NCI-H460 (cell line): ENCODE measurements at regions not wholly inside any gene's neighbourhood (a gene's known extent, or its start where the extent isn't known, plus 50 kb on each side); places are given as distances from the start of the nearest gene placed in this dataset.

Source experiments
- DNase-seq: peaks from one replicate; pipeline ENCODE4 v3.0.0-alpha.2; 2016; ENCODE audit warnings: low read depth; ENCODE audit errors: extremely low read depth

DNA sequence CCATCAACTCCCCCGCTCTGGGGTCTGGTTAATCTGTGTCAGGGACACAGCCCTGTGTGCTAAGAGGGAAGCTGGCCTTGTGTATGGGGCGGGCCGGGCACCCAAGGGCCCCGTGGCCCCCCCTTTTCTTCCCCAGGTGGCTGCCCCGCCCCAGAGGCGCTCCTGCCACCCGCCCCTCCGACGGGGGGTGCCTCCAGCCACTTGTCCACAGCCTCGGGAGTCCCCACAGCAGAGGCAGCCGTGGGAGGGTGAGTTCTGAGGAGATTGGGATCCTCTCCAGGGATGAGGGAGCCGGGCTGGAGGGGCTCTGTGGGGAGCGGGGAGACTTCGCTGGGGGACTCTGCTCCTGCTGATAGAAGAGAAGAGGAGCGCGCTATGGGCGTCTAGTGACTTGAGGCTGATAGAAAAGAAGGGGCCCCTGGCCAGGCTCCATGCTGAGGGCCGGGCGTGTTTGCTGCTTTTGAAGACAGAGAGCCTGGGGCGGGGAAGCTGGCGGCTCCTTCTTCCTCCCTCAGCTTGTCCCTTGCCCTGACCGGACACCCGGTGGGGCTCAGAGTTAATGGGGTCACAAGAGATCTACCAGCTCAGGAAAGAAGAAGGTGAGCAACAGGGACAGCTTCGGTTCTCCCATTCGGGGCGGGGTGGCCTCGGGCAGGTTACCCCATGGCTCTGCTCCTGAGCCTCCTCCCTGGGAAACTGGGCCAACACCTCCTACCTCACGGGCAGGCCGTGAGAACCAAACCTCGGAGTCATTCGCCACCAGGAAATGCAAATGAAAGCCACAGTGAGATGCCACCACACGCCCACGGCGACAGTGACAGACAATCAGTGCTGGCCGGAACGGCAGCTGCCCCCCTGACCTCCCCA is 89.4 kb upstream of the TAF1B start:
- DNase-seq = no peak

- DNase-seq = no peak
These were observed 88.8 kb upstream of the TAF1B start for GRCh38 chr2:9754532-9754887.

- no peak for DNase-seq
These were observed 88.3 kb upstream of the TAF1B start for GRCh38 chr2:9755008-9755407.

GRCh38 chr2:9755638-9756037 is 87.6 kb upstream of the TAF1B start:
- DNase-seq = no peak

GRCh38 chr2:9756692-9757250 is 86.5 kb upstream of the TAF1B start:
- no peak for DNase-seq

DNA sequence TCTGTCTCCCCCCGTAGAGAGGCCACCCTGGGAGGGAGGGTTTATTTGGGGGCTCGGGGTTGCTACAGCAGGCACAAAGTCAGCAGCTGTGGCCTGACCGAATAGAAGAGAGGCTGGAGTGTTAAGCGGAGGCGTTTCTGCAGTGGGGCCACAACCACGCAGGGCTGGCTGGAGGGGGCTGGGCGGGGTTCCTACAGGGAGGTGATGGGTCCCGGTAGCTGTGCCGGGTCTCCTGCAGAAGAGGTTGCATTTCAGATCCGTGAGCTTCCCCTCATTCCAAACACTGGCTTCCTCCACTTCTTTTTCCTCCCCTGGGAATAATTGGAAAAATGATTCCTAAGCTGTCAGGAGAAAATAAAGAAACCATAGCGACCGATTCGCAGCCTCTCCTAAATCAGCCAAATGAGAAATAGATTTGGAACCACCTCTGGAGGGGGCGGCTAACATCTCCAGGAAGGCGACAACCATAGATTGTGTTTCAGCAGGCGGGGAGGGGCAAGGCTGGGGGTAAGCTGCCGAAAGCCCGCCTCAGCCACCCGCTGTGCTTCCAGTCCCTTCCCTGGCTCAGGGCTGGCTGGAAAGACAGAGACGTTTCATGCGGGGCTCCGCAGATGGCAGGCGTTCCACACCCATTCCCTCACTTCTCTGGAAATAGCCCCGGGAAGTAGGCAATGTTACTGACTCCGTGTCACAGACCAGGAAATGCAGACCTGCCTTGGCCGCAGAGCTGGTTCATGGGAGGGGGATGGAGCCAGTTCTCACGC is 85.6 kb upstream of the TAF1B start:
- no peak for DNase-seq

DNA sequence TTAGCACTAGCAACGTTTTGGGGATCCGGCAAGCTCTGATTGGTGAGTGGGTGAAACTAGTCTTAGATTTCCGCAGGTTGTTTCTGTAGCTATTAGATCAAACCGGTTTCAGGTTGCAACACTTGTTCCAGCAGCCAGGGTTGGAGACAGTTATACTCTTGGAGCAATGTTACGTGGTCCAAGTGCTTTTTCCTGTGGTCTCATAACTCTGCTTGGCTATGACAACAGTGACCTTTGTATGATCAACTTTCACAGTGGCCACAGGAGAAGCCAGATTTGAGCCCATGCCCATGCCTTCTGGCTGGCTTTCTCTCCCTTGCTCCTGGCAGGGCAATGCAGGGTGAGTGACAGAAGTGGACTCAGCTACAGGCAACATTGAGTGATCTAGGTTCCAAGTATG is 84.5 kb upstream of the TAF1B start:
- DNase-seq = no peak

DNA sequence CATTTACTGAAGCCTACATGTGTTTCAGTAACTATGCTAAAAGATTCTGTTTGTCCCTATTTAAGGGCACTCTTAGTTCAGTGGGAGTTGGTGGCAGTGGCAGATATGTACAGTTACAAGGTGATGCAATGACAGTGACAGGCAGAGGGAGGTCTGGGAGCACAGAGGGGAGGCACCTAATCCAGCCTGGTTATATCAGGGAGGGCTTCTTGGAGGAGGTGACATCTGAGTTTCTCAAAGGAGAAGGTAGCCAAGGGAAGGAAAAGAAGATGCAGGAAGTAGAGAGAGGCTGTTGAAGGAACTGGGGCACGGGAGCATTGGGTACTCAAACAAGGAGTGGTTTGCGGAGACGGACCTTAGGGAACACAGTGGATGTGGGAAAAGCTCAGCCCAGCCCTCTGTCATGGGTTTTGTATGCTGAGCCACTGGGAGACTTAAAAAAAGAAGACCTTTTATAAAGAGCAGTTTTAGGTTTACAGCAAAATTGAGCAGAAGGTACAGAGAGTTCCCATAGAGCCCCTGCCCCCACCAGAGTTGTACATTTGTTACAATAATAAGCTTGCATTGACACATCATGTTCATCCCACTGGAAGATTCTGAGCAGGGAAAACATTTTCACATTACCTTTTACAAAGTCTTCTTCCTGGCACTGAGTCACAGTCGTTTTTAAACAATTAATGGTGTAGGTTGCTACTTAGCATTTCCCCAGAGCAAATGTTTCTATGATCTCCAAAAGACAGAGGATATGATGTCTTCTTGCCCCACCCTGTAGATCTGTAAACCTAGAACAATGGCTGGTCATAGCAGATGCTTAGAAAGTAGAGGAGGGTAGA is 83.0 kb upstream of the TAF1B start:
- DNase-seq = no peak

DNA sequence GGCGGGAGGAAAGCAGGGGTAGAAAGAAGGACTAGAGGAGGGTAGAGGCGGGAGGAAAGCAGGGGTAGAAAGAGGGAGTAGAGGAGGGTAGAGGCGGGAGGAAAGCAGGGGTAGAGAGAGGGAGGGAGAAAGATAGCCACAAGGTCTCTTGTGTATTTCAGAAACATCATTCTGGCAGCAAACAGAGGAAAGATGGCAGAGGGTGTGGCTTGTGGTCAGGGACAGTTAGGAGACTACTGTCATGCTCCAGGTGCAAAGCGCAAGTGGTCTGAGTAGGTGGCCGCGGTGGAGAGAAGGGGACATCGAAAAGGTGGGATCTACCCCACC is 82.4 kb upstream of the TAF1B start:
- DNase-seq = no peak

DNA sequence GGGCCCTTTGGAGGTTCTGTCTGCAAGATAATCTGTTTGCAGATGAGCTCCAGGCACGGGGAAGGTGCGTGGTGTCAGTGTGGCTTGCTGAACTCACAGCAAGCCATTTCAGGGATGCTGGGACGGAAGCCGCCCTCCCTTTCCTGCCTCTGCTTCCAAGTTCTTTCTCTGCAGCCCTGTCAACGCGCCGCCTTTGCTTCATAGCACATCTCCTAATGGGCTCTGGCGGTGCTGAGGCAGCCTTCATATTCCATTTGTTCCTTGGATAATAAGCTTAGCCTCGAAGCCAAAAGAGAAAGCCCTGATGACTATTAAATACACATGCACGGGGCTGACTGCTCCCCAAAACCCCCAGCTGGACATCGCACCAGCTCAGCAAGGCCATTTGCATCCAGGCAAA is 81.7 kb upstream of the TAF1B start:
- no peak for DNase-seq

- DNase-seq = no peak
These were observed 81.1 kb upstream of the TAF1B start for GRCh38 chr2:9762164-9762563.

DNA sequence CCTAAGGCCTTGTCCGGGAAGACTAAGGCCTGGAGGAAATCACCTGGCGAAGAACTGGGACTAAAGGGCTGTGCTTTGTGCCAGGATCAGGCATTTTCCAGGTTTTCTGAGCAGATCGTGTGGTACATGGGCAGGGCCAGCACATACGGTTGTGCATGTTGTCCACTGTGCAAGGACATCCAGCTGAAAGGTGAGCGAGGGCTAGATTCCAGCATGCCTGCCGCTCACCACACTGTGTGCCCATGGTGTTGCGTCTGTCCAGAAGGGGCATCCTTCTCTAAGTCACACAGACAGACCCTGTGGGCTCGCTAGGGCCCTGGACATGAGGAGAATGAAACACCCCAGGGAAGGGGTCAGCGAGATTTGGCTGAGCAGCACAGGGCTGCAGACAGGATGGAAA is 80.3 kb upstream of the TAF1B start:
- no peak for DNase-seq

GRCh38 chr2:9763356-9764152 is 79.7 kb upstream of the TAF1B start:
- DNase-seq = no peak

DNA sequence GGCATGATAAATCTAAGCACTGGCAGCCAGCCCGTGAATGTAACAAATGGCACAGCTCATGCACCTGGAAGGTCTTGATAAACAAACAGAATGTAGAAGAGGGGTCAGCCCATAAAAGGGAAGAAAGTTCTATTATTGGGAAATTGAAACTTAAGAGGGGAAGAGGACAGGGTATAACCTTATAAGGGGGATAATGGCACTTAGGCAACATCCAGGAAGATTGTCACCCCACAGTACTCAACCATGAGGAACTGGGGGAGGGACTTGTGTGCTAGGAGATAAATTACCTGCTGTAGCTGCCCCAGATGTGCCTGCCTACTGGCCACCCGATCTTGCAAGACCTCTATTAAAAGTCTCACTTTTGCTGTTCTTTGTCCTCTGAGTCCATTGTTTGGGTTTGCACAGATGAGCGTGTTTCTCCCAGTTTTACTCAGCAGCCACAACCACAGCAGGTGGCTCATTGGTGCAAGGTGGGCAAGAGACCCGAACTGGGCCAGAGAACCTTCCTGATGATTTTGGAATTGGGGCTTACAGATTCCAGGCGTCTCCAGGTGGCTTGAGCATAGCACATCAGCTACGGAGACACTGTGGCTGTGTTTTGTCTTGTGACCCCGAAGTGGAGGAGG is 79.0 kb upstream of the TAF1B start:
- no peak for DNase-seq

DNA sequence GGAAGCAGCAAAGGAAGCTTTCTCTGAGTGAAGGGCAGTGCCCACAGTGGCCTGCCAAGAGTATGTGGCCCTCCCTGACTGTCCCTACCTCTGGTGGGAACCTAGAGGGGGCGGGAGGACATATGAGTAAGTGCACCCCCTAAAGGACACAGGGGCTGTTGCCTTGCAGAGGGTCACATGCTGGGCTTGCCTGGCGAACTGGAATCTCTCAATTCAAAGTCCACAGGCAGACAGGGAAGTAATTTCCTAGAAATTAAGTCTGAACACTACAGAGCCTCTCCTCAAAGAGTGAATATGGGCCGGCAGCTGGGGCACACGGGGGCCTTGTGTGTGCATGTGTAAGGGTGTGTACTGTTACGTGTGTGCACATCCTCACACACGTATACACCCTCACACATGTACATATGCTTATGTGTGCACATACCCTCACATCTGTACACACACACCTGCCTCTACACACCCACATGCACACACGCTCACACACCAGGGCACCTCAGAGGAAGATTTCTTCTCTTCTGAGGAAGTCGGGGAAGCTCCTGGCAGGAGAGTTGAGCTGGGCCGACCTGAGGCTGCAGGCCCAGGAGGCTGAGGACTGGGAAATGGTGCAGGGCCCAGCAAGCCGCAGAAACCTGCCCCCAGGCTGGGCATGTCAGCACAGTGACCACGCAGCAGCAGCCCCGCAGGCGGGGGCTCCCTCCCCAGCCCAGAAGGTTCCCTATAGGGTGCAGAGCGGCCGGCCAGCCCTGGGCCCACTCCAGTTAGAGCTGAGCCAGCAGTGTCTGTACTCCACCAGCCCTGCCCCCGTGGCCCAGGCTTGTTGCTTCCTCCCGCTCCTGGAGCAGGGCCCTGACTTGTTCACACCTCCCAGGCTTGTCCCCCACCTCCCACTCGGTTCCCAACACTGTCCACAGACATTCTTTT is 77.4 kb upstream of the TAF1B start:
- DNase-seq = no peak

- DNase-seq = no peak
These were observed 75.5 kb upstream of the TAF1B start for GRCh38 chr2:9767656-9768281.

DNA sequence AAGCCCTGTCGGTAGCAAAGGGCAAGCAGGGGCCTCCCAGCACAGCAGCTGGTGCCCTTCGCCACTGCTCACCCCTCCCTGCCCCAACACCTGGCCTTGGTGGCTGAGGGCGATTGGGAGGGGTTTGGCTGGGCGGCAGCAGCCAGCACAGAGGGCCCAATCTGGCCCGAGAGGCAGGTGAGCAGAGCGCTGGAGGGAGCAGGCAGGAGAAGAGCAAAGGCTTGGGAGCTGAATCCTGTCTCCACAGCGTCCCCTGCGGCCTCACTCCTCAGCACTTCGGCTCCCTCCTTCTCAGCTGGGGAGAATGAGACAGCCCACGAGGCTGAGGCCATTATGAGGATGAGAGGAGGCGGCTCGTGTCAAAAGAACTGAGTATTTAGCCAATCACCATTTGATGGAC is 74.9 kb upstream of the TAF1B start:
- no peak for DNase-seq
